HepG2 (cell line): ENCODE measurements at regions not wholly inside any gene's neighbourhood (a gene's known extent, or its start where the extent isn't known, plus 50 kb on each side); places are given as distances from the start of the nearest gene placed in this dataset.

Source experiments
- ATAC-seq: fragments of 200-7000 bp; cut with Tn5 transposase; 3 replicates; pipeline ENCODE4 v1.9.1; 2020; ENCODE audit warnings: mild to moderate bottlenecking, moderate library complexity
- BruUV-seq: library from RNA; stranded (reverse); fragments of 400-500 nt; replicated peaks from 2 replicates; lab custom pipeline; 2021; lab: Mats Ljungman, UMichigan
- CTCF ChIA-PET: fragments of 300-600 bp; formaldehyde crosslinking; extraction: SDS; loops from one replicate; lab custom pipeline; 2021; ENCODE audit warnings: low total read pairs, inconsistent platforms, low intra/inter-chr PET ratio; lab: Yijun Ruan, JAX
- POLR2A ChIA-PET: fragments of 350-600 bp; sonication (Branson Sonifier 250); formaldehyde crosslinking; loops from one replicate; lab custom pipeline; 2020; ENCODE audit warnings: antibody characterized with exemption, inconsistent platforms; lab: Yijun Ruan, JAX
- DNase-seq: peaks from one replicate; pipeline ENCODE4 v3.0.0-alpha.2; 2015; ENCODE audit warnings: low spot score
- FAIRE-seq: peaks from 3 replicates; lab custom pipeline; 2011; peaks lifted over from hg19 to GRCh38; lab: Jason Lieb, UNC
- H2AFZ ChIP-seq: one replicate; pipeline ENCODE4 v1.6.1; 2011; ENCODE audit warnings: low read length, inconsistent platforms
- H3K27ac ChIP-seq: fragments of 300-600 bp; 3 replicates; pipeline ENCODE4 v1.8.0; 2011; ENCODE audit warnings: mixed run types, mild to moderate bottlenecking, mixed read lengths, low read length, inconsistent platforms; ENCODE audit not compliant: insufficient read depth; ENCODE audit errors: extremely low read length
- H3K27me3 ChIP-seq, 2 experiments: fragments of 200-600 bp in 1 of 2; 2 replicates in 1 of 2; 3 replicates in 1 of 2; pipeline versions ENCODE4 v1.6.0 to v1.8.0; 2011; ENCODE audit warnings: low read length in 2 of 2, mild to moderate bottlenecking in 2 of 2, moderate library complexity in 2 of 2, inconsistent platforms in 1 of 2; ENCODE audit not compliant: insufficient read depth in 2 of 2, control insufficient read depth in 1 of 2
- H3K36me3 ChIP-seq, 2 experiments: fragments of 200-600 bp in 1 of 2; replicated peaks in 1 of 2; 2 replicates in 1 of 2; 3 replicates in 1 of 2; pipeline versions ENCODE4 v1.5.1 to v1.8.0; 2011; ENCODE audit warnings: low read length in 2 of 2, inconsistent platforms in 1 of 2; ENCODE audit not compliant: insufficient read depth in 2 of 2, control insufficient read depth in 1 of 2
- H3K4me1 ChIP-seq: 2 replicates; pipeline ENCODE4 v1.5.1; 2012; ENCODE audit warnings: low read length, inconsistent platforms; ENCODE audit not compliant: insufficient read depth
- H3K4me2 ChIP-seq: 2 replicates; pipeline ENCODE4 v1.6.0; 2011; ENCODE audit warnings: low read depth, low read length, inconsistent platforms
- H3K4me3 ChIP-seq, 3 experiments: fragments of 200-600 bp in 1 of 3; sonication (generic), shearing (Covaris generic) in 1 of 3; replicated peaks in 1 of 3; 2 replicates each; pipeline ENCODE4 v1.5.1; 2011 to 2016; ENCODE audit warnings: low read length in 3 of 3, inconsistent platforms in 2 of 3, low read depth in 2 of 3, mild to moderate bottlenecking in 2 of 3, control low read depth in 1 of 3, mixed read lengths in 1 of 3; ENCODE audit not compliant: insufficient read depth in 1 of 3
- H3K79me2 ChIP-seq: one replicate; pipeline ENCODE4 v1.6.1; 2011; ENCODE audit warnings: low read length, inconsistent platforms; ENCODE audit not compliant: insufficient read depth
- H3K9ac ChIP-seq: 2 replicates; pipeline ENCODE4 v1.6.0; 2011; ENCODE audit warnings: mild to moderate bottlenecking, low read depth, low read length, inconsistent platforms; ENCODE audit not compliant: insufficient read depth
- H3K9me3 ChIP-seq: 2 replicates; pipeline ENCODE4 v1.5.1; 2012; ENCODE audit warnings: mild to moderate bottlenecking, low read length
- H4K20me1 ChIP-seq: 2 replicates; pipeline ENCODE4 v1.6.0; 2011; ENCODE audit warnings: inconsistent platforms, mild to moderate bottlenecking, low read length, moderate library complexity; ENCODE audit not compliant: insufficient read depth
- ERF ChIP-seq: IDR thresholded peaks from 2 replicates; pipeline ENCODE4 v1.6.1; 2018; ENCODE audit warnings: missing biosample characterization, missing genetic modification reagents
- WGBS: methylation state at CpG from one replicate; pipeline ENCODE4 v1.1.6; 2017; ENCODE audit warnings: low lambda C conversion rate; 5-methylcytosine and 5-hydroxymethylcytosine counted together
- in situ Hi-C: cut with HindIII; loops from 2 replicates; pipeline ENCODE4 v1.10.0; 2017; ENCODE audit warnings: low pct_unique_long_range_greater_than_20kb; ENCODE audit not compliant: extremely low pct_ligation_motif_present
- intact Hi-C: fragments of 100-400 bp; cut with micrococcal nuclease; formaldehyde crosslinking; loops from one replicate; pipeline ENCODE4 v1.10.0; 2022; ENCODE audit not compliant: unreplicated experiment
- TF ChIP-seq, protein P1 (sequence below): sonication (generic); formaldehyde crosslinking; IDR thresholded peaks from one replicate; pipeline ENCODE4 v1.5.1; 2020; ENCODE audit warnings: mild to moderate bottlenecking, missing genetic modification reagents; ENCODE audit errors: not compliant biosample characterization
- TF ChIP-seq, protein P2 (sequence below): sonication (generic); formaldehyde crosslinking; IDR thresholded peaks from 2 replicates; pipeline ENCODE4 v1.8.0; 2022; ENCODE audit warnings: missing genetic modification reagents, mild to moderate bottlenecking, inconsistent platforms, borderline replicate concordance
- TF ChIP-seq, protein P3 (sequence below): IDR thresholded peaks from 2 replicates; pipeline ENCODE4 v1.6.1; 2012; ENCODE audit warnings: inconsistent platforms
- TF ChIP-seq, protein P4 (sequence below): sonication (generic); formaldehyde crosslinking; IDR thresholded peaks from 2 replicates; pipeline ENCODE4 v1.5.0; 2020; ENCODE audit warnings: missing genetic modification reagents
- TF ChIP-seq, protein P5 (sequence below): sonication (generic); formaldehyde crosslinking; IDR thresholded peaks from 2 replicates; pipeline ENCODE4 v1.4.0; 2020; ENCODE audit warnings: mild to moderate bottlenecking, low read depth, missing genetic modification reagents

DNA sequence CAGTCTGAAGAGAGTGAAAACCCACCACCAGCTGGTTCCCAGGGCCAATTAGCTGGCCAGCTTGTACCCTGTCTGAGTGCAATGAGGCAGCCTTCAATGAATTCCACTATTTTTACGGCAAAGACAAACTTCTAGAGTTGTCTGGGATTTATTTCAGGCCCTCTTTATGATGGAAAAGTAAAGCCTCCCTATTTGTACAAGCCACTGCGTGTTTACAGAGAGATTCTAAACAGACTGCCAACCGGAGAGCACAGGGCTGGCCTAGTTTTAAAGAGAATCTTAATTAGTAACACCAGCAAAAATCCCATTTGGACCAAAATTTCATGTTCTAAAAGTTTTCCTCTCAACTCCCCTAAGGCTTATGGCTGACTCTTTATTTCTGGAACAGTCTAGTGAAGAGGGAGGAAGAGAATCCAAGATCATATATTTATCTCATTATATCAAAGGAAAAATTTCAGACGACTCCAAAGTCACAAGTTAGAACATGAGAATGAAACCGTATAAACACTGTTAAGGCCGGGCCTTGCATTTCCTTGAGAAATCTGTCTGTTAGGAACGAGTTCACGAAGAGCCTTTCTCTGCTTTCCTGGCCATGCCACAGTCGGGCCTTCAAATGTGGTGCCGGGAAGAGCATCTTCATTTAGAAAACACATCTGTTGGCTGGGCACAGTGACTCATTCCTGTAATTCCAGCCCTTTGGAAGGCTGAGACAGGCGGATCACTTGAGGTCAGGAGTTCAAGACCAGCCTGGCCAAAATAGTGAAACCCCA is 724.6 kb upstream of the NRP1 start:
- no TSS peak for BruUV-seq
- ATAC-seq: no peak

More for the DNA sequence above, 724.6 kb upstream of the NRP1 start:
- TF ChIP-seq, protein P1, sequence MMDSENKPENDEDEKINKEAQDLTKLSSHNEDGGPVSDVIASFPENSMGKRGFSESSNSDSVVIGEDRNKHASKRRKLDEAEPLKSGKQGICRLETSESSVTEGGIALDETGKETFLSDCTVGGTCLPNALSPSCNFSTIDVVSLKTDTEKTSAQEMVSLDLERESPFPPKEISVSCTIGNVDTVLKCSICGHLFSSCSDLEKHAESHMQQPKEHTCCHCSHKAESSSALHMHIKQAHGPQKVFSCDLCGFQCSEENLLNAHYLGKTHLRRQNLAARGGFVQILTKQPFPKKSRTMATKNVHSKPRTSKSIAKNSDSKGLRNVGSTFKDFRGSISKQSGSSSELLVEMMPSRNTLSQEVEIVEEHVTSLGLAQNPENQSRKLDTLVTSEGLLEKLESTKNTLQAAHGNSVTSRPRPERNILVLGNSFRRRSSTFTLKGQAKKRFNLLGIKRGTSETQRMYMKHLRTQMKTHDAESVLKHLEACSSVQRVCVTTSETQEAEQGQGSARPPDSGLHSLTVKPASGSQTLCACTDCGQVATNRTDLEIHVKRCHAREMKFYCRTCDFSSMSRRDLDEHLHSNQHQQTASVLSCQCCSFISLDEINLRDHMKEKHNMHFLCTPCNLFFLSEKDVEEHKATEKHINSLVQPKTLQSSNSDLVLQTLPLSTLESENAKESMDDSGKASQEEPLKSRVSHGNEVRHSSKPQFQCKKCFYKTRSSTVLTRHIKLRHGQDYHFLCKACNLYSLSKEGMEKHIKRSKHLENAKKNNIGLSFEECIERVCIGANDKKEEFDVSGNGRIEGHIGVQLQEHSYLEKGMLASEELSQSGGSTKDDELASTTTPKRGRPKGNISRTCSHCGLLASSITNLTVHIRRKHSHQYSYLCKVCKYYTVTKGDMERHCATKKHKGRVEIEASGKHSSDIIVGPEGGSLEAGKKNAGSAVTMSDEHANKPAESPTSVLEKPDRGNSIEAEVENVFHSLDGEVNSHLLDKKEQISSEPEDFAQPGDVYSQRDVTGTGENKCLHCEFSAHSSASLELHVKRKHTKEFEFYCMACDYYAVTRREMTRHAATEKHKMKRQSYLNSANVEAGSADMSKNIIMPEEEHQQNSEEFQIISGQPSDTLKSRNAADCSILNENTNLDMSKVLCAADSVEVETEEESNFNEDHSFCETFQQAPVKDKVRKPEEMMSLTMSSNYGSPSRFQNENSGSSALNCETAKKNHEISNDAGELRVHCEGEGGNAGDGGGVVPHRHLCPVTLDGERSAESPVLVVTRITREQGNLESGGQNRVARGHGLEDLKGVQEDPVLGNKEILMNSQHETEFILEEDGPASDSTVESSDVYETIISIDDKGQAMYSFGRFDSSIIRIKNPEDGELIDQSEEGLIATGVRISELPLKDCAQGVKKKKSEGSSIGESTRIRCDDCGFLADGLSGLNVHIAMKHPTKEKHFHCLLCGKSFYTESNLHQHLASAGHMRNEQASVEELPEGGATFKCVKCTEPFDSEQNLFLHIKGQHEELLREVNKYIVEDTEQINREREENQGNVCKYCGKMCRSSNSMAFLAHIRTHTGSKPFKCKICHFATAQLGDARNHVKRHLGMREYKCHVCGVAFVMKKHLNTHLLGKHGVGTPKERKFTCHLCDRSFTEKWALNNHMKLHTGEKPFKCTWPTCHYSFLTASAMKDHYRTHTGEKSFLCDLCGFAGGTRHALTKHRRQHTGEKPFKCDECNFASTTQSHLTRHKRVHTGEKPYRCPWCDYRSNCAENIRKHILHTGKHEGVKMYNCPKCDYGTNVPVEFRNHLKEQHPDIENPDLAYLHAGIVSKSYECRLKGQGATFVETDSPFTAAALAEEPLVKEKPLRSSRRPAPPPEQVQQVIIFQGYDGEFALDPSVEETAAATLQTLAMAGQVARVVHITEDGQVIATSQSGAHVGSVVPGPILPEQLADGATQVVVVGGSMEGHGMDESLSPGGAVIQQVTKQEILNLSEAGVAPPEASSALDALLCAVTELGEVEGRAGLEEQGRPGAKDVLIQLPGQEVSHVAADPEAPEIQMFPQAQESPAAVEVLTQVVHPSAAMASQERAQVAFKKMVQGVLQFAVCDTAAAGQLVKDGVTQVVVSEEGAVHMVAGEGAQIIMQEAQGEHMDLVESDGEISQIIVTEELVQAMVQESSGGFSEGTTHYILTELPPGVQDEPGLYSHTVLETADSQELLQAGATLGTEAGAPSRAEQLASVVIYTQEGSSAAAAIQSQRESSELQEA (CRISPR knock-in tag): no peak
- TF ChIP-seq, protein P2, sequence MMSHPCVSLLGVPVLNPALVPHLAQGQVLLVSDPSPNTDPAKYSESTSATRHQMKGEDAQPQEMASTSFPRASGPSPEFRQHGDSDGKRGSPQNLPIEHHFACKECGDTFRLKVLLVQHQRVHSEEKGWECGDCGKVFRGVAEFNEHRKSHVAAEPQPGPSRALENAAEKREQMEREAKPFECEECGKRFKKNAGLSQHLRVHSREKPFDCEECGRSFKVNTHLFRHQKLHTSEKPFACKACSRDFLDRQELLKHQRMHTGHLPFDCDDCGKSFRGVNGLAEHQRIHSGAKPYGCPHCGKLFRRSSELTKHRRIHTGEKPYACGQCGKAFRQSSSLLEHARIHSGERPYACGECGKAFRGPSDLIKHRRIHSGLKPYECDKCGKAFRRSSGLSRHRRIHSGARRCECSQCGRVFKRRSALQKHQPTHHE: no peak
- TF ChIP-seq ERF (CRISPR knock-in tag): no peak
- TF ChIP-seq, protein P3, sequence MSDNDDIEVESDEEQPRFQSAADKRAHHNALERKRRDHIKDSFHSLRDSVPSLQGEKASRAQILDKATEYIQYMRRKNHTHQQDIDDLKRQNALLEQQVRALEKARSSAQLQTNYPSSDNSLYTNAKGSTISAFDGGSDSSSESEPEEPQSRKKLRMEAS: no peak
- TF ChIP-seq, protein P4, sequence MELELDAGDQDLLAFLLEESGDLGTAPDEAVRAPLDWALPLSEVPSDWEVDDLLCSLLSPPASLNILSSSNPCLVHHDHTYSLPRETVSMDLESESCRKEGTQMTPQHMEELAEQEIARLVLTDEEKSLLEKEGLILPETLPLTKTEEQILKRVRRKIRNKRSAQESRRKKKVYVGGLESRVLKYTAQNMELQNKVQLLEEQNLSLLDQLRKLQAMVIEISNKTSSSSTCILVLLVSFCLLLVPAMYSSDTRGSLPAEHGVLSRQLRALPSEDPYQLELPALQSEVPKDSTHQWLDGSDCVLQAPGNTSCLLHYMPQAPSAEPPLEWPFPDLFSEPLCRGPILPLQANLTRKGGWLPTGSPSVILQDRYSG (CRISPR knock-in tag): no peak
- TF ChIP-seq, protein P5, sequence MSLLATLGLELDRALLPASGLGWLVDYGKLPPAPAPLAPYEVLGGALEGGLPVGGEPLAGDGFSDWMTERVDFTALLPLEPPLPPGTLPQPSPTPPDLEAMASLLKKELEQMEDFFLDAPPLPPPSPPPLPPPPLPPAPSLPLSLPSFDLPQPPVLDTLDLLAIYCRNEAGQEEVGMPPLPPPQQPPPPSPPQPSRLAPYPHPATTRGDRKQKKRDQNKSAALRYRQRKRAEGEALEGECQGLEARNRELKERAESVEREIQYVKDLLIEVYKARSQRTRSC (CRISPR knock-in tag): no peak
- DNase-seq (no peak), FAIRE-seq (no peak)
- Histone ChIP-seq H3K4me3 (no peak overlapping the region), H3K4me1 (0 out of 2 replicates have a peak, but pooled peaks cover 8% of the 10 kb centered on the region), H3K9me3 (peaks cover 6% of the 10 kb centered on the region; the same call in 1 of the 2 replicates), H2AFZ (no peak overlapping the region), H3K27ac (no peak overlapping the region), H3K79me2 (no peaks in the 10 kb centered on the region), H3K36me3 (no peaks in the 10 kb centered on the region), H3K27me3 (peaks cover 0 to 5% of the 10 kb centered on the region in 2 experiments; a peak in 1 of 5 replicates), H3K9ac (no peak overlapping the region), H4K20me1 (no peaks in the 10 kb centered on the region), H3K4me2 (no peak overlapping the region)
- intact Hi-C loops (no loop called here), in situ Hi-C loops (no loop called here)
- 50% methylated on average over 11 of the region's 11 CpGs for WGBS
- ChIA-PET POLR2A (no interaction called here), CTCF (no interaction called here)
